Ishikawa (cell line): ENCODE measurements at regions not wholly inside any gene's neighbourhood (a gene's known extent, or its start where the extent isn't known, plus 50 kb on each side); places are given as distances from the start of the nearest gene placed in this dataset.

Source experiments
- CEBPB ChIP-seq: IDR thresholded peaks from 2 replicates; pipeline ENCODE4 v1.6.1; 2012
- EGR1 ChIP-seq: IDR thresholded peaks from 2 replicates; pipeline ENCODE4 v1.6.1; 2012
- EP300 ChIP-seq: IDR thresholded peaks from 2 replicates; pipeline ENCODE4 v1.6.1; 2012; ENCODE audit warnings: borderline replicate concordance
- FOXM1 ChIP-seq: IDR thresholded peaks from 2 replicates; pipeline ENCODE4 v1.6.1; 2012; ENCODE audit warnings: low read depth, borderline replicate concordance
- NFIC ChIP-seq: IDR thresholded peaks from 2 replicates; pipeline ENCODE4 v1.6.1; 2012
- RAD21 ChIP-seq: IDR thresholded peaks from 2 replicates; pipeline ENCODE4 v1.6.1; 2012; ENCODE audit warnings: low read depth
- TAF1 ChIP-seq: IDR thresholded peaks from 2 replicates; pipeline ENCODE4 v1.6.1; 2012; ENCODE audit warnings: low read depth, mild to moderate bottlenecking
- TCF12 ChIP-seq: IDR thresholded peaks from 2 replicates; pipeline ENCODE4 v1.6.1; 2012; ENCODE audit warnings: low read depth
- TEAD4 ChIP-seq: IDR thresholded peaks from 2 replicates; pipeline ENCODE4 v1.6.1; 2012
- YY1 ChIP-seq: IDR thresholded peaks from 2 replicates; pipeline ENCODE4 v1.6.1; 2012; ENCODE audit warnings: low read depth
- ZBTB7A ChIP-seq: IDR thresholded peaks from 2 replicates; pipeline ENCODE4 v1.6.1; 2012; ENCODE audit warnings: low read depth
- TF ChIP-seq, protein P1 (sequence below): IDR thresholded peaks from 2 replicates; pipeline ENCODE4 v1.6.1; 2012; ENCODE audit warnings: low read depth, mild to moderate bottlenecking
- TF ChIP-seq, protein P2 (sequence below): IDR thresholded peaks from 2 replicates; pipeline ENCODE4 v1.6.1; 2012

DNA sequence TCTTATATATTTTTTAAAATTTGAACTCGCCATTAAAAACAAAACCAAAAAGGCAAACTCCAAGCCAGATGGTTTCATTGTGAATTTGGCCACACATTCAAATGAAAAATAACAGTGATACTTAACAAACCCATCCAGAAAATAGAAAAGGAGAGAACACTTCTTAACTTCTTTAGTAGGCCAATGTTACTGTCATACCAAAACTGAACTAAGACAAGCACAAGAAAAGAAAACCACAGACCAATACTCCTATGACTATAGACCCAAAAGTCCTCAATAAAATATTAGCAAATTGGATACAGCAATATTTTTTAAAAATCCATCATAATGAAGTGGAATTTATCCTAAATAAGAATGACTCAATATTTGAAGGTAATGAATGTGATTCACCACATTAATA lies 73.5 kb upstream of the ALDH1A3 start:
- TF ChIP-seq ZBTB7A: no peak
- no peak for TF ChIP-seq RAD21
- no peak for TF ChIP-seq TAF1
- TF ChIP-seq NFIC: no peak
- TF ChIP-seq, protein P1, sequence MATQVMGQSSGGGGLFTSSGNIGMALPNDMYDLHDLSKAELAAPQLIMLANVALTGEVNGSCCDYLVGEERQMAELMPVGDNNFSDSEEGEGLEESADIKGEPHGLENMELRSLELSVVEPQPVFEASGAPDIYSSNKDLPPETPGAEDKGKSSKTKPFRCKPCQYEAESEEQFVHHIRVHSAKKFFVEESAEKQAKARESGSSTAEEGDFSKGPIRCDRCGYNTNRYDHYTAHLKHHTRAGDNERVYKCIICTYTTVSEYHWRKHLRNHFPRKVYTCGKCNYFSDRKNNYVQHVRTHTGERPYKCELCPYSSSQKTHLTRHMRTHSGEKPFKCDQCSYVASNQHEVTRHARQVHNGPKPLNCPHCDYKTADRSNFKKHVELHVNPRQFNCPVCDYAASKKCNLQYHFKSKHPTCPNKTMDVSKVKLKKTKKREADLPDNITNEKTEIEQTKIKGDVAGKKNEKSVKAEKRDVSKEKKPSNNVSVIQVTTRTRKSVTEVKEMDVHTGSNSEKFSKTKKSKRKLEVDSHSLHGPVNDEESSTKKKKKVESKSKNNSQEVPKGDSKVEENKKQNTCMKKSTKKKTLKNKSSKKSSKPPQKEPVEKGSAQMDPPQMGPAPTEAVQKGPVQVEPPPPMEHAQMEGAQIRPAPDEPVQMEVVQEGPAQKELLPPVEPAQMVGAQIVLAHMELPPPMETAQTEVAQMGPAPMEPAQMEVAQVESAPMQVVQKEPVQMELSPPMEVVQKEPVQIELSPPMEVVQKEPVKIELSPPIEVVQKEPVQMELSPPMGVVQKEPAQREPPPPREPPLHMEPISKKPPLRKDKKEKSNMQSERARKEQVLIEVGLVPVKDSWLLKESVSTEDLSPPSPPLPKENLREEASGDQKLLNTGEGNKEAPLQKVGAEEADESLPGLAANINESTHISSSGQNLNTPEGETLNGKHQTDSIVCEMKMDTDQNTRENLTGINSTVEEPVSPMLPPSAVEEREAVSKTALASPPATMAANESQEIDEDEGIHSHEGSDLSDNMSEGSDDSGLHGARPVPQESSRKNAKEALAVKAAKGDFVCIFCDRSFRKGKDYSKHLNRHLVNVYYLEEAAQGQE: no peak
- TF ChIP-seq EGR1: no peak
- TF ChIP-seq TEAD4: no peak
- TF ChIP-seq EP300: no peak
- TF ChIP-seq CEBPB: no peak
- TF ChIP-seq, protein P2, sequence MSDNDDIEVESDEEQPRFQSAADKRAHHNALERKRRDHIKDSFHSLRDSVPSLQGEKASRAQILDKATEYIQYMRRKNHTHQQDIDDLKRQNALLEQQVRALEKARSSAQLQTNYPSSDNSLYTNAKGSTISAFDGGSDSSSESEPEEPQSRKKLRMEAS: no peak
- TF ChIP-seq TCF12: no peak
- no peak for TF ChIP-seq FOXM1
- TF ChIP-seq YY1: no peak
